Prostate gland (tissue), 2 donors: ENCODE measurements at regions not wholly inside any gene's neighbourhood (a gene's known extent, or its start where the extent isn't known, plus 50 kb on each side); places are given as distances from the start of the nearest gene placed in this dataset.
"Not testable (repeated sequence)": the region's sequence is repeated elsewhere in the genome, so short reads cannot be mapped to it uniquely, and the experiment has no call there.

Source experiments
- CTCF ChIP-seq, 4 experiments: fragments of 200-600 bp in 2 of 4; fragments of 450-650 bp in 2 of 4; sonication (generic) in 2 of 4; IDR thresholded peaks; 1 replicate in 3 of 4; 2 replicates in 1 of 4; pipeline ENCODE4 v1.5.1; 2016 to 2019; ENCODE audit warnings: antibody characterized with exemption in 4 of 4, mild to moderate bottlenecking in 2 of 4, moderate library complexity in 2 of 4
- POLR2A ChIP-seq: fragments of 450-650 bp; IDR thresholded peaks from one replicate; pipeline ENCODE4 v1.6.1; 2016; ENCODE audit warnings: antibody characterized with exemption, mild to moderate bottlenecking
- POLR2AphosphoS5 ChIP-seq: sonication (generic); formaldehyde crosslinking; IDR thresholded peaks from one replicate; pipeline ENCODE4 v1.6.1; 2017; ENCODE audit warnings: antibody characterized with exemption

- not testable (repeated sequence) for TF ChIP-seq POLR2A; CTCF (IDR thresholded peaks at IDR 0.05); POLR2AphosphoS5
These were observed 5367.3 kb upstream of the TPTE start for GRCh38 chr21:5153842-5154640.
